GM12892 (cell line): ENCODE measurements at regions not wholly inside any gene's neighbourhood (a gene's known extent, or its start where the extent isn't known, plus 50 kb on each side); places are given as distances from the start of the nearest gene placed in this dataset.
"Not testable (repeated sequence)": the region's sequence is repeated elsewhere in the genome, so short reads cannot be mapped to it uniquely, and the experiment has no call there.

Experiments
- POLR2AphosphoS5 ChIP-seq: IDR thresholded peaks from 2 replicates; pipeline ENCODE4 v1.6.1; 2011; ENCODE audit warnings: low read depth, low read length, control low read depth
- TAF1 ChIP-seq: IDR thresholded peaks from 2 replicates; pipeline ENCODE4 v1.6.1; 2011; ENCODE audit warnings: low read depth, mild to moderate bottlenecking, control low read depth, low read length, borderline replicate concordance

DNA sequence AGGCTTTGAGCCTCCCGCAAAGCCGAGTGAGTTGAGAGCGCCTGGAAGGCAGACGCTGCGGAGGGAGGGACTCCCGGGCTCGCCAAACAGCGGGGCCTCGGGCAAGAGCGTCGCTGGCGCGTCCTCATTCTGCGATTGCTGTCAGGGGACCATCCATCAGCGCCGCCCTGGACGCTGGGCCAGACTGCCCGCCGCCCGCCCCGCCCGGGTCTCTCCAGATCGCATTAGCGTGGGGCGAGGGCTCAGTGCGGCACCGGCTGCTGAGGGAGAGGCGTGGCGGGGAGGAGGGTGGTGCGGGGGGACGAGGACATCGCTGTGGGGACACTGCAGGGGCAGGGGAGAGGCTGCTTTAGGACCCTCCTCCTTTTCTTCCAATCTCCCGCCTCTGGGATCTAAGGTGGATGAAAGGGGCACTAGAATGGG lies 957.2 kb upstream of the DEFB115 start:
- TF ChIP-seq TAF1, POLR2AphosphoS5: not testable (repeated sequence)
